Muscle layer of duodenum (tissue), 2 donors: ENCODE measurements at regions not wholly inside any gene's neighbourhood (a gene's known extent, or its start where the extent isn't known, plus 50 kb on each side); places are given as distances from the start of the nearest gene placed in this dataset.
"Not testable (repeated sequence)": the region's sequence is repeated elsewhere in the genome, so short reads cannot be mapped to it uniquely, and the experiment has no call there.

Experiments
- H3K27ac ChIP-seq: one replicate; pipeline ENCODE4 v1.7.0; 2013; ENCODE audit warnings: mild to moderate bottlenecking, low read length
- H3K27me3 ChIP-seq: one replicate; pipeline ENCODE4 v1.7.0; 2013; ENCODE audit warnings: low read depth, mild to moderate bottlenecking, control low read depth, low read length
- H3K36me3 ChIP-seq, 2 donors: one replicate each; pipeline ENCODE4 v1.7.0; 2013; ENCODE audit warnings: low read length in 2 of 2, control low read depth in 1 of 2, mild to moderate bottlenecking in 1 of 2; ENCODE audit not compliant: insufficient read depth in 2 of 2, control insufficient read depth in 1 of 2
- H3K4me1 ChIP-seq, 2 donors: one replicate each; pipeline ENCODE4 v1.7.0; 2013; ENCODE audit warnings: low read length in 2 of 2, mild to moderate bottlenecking in 2 of 2, control low read depth in 1 of 2, moderate library complexity in 1 of 2; ENCODE audit not compliant: insufficient read depth in 2 of 2, control insufficient read depth in 1 of 2
- H3K4me3 ChIP-seq, 2 donors: one replicate each; pipeline ENCODE4 v1.7.0; 2013; ENCODE audit warnings: low read length in 2 of 2, low read depth in 1 of 2, mild to moderate bottlenecking in 1 of 2
- H3K9me3 ChIP-seq, 2 donors: one replicate each; pipeline ENCODE4 v1.7.0; 2013; ENCODE audit warnings: low read length in 2 of 2, control low read depth in 1 of 2, mild to moderate bottlenecking in 1 of 2; ENCODE audit not compliant: control insufficient read depth in 1 of 2
- donor health status: healthy.

- no peaks in the 10 kb centered on the region for H3K36me3 ChIP-seq
- no peak overlapping the region for H3K27ac ChIP-seq
- H3K27me3 ChIP-seq = no peaks in the 10 kb centered on the region
- H3K4me1 ChIP-seq = no peaks in the 10 kb centered on the region
- H3K9me3 ChIP-seq = peaks cover 0 to 3% of the 10 kb centered on the region in 2 donors
- no peak overlapping the region for H3K4me3 ChIP-seq
Observed at GRCh38 chr11:15667127-15667725, 552.5 kb downstream of the INSC start.

DNA sequence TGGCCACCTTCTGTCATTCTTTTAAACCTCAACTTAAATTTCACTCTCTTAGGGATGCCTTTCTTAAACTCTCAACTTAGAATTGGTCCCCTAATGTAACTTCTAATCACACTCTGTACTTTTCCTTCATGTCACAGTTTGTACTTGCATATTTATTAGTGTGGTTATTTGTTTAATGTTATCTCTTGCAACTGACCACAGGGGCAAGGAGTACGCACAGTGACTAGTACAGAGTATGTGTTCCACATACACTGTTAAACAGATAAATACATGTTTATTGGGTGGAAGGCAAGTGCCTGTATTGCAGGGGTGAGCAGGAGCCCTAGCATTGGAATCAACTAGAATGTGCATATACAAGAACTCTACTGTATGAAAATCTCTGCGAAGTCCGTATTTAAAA is 554.0 kb downstream of the INSC start:
- H3K36me3 ChIP-seq = no peaks in the 10 kb centered on the region
- H3K27ac ChIP-seq = no peak overlapping the region
- H3K4me3 ChIP-seq = no peak overlapping the region

DNA sequence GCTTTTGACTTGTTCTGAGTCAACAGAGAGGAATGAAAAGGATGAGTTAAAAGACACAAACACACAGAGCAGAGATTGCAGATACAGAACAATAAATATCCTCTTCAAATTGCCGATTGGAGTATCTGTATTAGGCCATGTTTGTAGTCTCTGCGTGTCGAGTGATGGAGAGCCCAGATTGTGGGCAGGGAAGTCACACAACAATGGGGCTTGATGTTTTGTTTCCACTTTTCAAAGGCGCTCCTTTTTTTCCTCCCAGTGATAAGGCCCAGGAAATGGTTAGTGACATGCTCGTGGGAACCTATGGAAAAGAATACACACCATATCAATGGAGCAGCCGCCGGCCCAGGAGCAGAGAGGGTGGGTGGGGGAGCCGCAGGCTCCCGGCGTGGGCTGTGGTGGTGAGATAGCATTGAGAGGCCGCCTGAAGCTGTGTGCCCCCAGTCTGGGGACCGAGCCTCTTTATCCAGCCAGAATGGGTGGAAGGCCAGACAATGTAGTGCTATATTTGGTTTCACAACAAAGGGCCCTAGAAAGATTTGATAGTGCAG is 555.9 kb downstream of the INSC start:
- H3K36me3 ChIP-seq = no peaks in the 10 kb centered on the region
- H3K27ac ChIP-seq = no peak overlapping the region
- peaks cover 0 to 3% of the 10 kb centered on the region in 2 donors for H3K9me3 ChIP-seq
- no peaks in the 10 kb centered on the region for H3K27me3 ChIP-seq
- no peaks in the 10 kb centered on the region for H3K4me1 ChIP-seq
- H3K4me3 ChIP-seq = no peak overlapping the region

More for the DNA sequence above, 554.0 kb downstream of the INSC start:
- Histone ChIP-seq H3K27me3 (no peaks in the 10 kb centered on the region), H3K9me3 (peaks cover 0 to 3% of the 10 kb centered on the region in 2 donors), H3K4me1 (no peaks in the 10 kb centered on the region)

GRCh38 chr11:15671216-15671615 is 556.5 kb downstream of the INSC start:
- Histone ChIP-seq H3K36me3 (no peaks in the 10 kb centered on the region), H3K4me1 (no peaks in the 10 kb centered on the region), H3K9me3 (peaks cover 0 to 6% of the 10 kb centered on the region in 2 donors), H3K27me3 (no peaks in the 10 kb centered on the region), H3K27ac (no peak overlapping the region), H3K4me3 (no peak overlapping the region)

GRCh38 chr11:15672825-15673224 is 558.1 kb downstream of the INSC start:
- peaks cover 0 to 4% of the 10 kb centered on the region in 2 donors for H3K9me3 ChIP-seq
- no peaks in the 10 kb centered on the region for H3K4me1 ChIP-seq
- no peak overlapping the region for H3K4me3 ChIP-seq
- H3K27me3 ChIP-seq = no peaks in the 10 kb centered on the region
- H3K27ac ChIP-seq = no peak overlapping the region
- no peaks in the 10 kb centered on the region for H3K36me3 ChIP-seq

DNA sequence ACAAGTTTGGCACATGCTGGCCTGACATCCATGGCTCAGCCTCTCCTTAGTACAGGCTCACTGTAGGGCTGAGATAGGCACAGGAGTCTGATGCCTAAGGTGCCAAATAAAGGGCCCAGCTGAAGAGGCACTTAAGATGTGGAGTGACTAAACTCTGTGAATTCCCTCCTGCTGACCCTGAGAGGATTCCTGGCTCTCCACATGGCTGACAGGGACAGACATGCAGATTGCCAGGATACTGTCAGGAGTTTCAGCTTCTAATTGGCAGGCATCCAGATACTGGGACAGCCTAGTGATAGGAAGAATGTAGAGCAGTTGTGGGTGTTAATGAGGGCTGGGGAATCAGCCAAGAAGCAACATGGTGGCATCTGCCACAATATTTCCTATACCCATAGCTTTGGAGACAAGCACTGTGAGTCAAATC is 558.7 kb downstream of the INSC start:
- no peaks in the 10 kb centered on the region for H3K27me3 ChIP-seq
- H3K36me3 ChIP-seq = no peaks in the 10 kb centered on the region
- no peaks in the 10 kb centered on the region for H3K4me1 ChIP-seq
- peaks cover 0 to 4% of the 10 kb centered on the region in 2 donors for H3K9me3 ChIP-seq
- H3K4me3 ChIP-seq = no peak overlapping the region
- no peak overlapping the region for H3K27ac ChIP-seq

DNA sequence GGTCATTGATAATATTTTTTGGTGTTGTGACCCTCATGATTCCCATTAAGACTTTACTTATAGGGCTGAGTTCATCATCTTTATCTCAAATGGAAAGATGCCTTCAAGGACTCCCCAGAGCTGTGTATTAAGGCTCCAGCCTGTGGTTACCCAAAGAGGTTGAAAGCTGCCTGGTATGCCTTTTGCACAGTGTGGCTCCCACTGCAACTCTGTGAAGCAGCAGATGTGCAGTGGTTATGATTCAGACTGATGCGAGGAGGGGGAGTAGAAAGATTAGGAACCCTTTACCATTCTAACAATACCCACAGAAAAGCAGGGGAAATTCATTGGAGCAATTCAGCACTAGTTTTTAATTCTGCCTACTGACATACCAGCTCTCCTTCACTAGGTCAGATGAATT is 560.0 kb downstream of the INSC start:
- no peaks in the 10 kb centered on the region for H3K27me3 ChIP-seq
- H3K9me3 ChIP-seq = peaks cover 0 to 4% of the 10 kb centered on the region in 2 donors
- H3K27ac ChIP-seq = no peak overlapping the region
- H3K36me3 ChIP-seq = no peaks in the 10 kb centered on the region
- no peak overlapping the region for H3K4me3 ChIP-seq
- H3K4me1 ChIP-seq = no peaks in the 10 kb centered on the region

DNA sequence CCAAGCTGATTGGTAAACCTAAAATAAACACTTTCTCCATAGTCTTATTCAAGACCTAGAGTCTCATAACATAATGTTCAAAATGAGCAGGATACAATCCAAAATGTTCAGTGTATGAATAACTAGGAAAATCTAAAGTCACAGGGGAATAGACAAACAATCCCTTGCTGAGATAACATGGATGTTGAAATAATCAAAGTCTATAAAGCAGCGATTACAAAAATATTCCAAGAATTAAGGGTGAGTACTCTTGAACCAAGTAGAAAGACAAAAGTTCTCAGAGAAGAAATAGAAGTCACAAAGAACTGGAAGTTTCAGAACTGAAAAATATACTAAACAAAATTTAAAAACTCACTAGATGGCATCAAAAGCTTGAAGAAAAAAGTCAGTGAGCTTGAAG is 561.0 kb downstream of the INSC start:
- no peak overlapping the region for H3K27ac ChIP-seq
- H3K27me3 ChIP-seq = no peaks in the 10 kb centered on the region
- peaks cover 0 to 4% of the 10 kb centered on the region in 2 donors for H3K9me3 ChIP-seq
- H3K4me1 ChIP-seq = no peaks in the 10 kb centered on the region
- H3K4me3 ChIP-seq = no peak overlapping the region
- no peaks in the 10 kb centered on the region for H3K36me3 ChIP-seq

- no peak overlapping the region for H3K27ac ChIP-seq
- no peaks in the 10 kb centered on the region for H3K36me3 ChIP-seq
- no peak overlapping the region for H3K4me3 ChIP-seq
- peaks cover 0 to 4% of the 10 kb centered on the region in 2 donors for H3K9me3 ChIP-seq
- H3K27me3 ChIP-seq = no peaks in the 10 kb centered on the region
- H3K4me1 ChIP-seq = no peaks in the 10 kb centered on the region
Observed at GRCh38 chr11:15677181-15677580, 562.5 kb downstream of the INSC start.

DNA sequence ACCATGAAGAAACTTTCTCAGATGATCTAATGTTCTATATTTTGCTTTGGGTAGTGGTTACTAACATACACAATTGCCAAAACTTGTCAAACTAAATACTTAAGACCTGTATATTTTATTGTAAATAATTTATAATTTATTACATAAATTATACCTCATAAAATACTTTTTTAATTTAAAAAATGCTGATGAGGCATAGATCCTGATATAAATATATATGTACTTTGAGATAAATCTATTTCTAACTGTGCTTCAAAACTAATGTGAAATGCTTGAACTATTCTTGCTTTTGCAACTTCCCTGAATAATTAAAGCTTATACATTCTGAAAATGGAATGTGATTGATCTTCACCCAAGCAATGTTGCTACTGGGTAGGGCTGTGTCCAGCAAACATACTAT is 568.8 kb downstream of the INSC start:
- Histone ChIP-seq H3K4me1 (no peaks in the 10 kb centered on the region), H3K36me3 (no peaks in the 10 kb centered on the region), H3K27ac (no peak overlapping the region), H3K4me3 (no peak overlapping the region), H3K9me3 (no peaks in the 10 kb centered on the region), H3K27me3 (no peaks in the 10 kb centered on the region)

DNA sequence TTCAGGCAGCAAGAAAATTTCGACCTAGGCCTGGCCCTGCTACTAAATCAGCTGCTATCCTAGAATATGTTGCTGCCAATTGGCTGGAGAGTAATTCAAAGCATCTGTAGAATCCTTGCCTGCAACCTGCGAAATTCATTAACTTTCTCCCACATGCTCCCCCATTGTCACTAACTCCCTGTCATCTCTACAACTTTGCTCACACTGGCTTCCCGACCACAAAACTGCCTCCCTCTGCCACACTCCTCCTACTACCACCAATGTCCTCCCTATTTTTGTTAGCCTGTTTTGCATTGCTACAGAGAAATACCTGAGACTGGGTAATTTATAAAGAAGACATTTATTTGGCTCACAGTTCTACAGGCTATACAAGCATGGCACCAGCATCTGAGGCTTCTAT is 570.6 kb downstream of the INSC start:
- H3K4me3 ChIP-seq = no peak overlapping the region
- no peaks in the 10 kb centered on the region for H3K4me1 ChIP-seq
- H3K27ac ChIP-seq = no peak overlapping the region
- H3K9me3 ChIP-seq = no peaks in the 10 kb centered on the region
- H3K27me3 ChIP-seq = no peaks in the 10 kb centered on the region
- H3K36me3 ChIP-seq = no peaks in the 10 kb centered on the region

DNA sequence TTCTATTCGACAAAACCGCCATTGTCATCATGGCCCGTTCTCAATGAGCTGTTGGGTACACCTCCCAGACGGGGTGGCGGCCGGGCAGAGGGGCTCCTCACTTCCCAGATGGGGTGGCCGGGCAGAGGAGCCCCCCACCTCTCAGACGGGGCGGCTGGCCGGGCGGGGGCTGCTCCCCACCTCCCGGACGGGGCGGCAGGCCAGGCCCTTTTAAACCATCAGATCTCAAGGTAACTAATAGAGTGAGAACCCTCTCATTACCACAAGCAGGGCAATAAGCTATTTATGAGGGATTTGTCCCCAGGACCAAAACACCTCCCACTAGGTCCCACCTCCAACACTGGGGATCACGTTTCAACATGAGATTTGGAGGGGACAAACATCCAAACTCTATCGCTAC is 571.5 kb downstream of the INSC start:
- H3K27ac ChIP-seq, H3K4me3 ChIP-seq, H3K27me3 ChIP-seq, H3K36me3 ChIP-seq, H3K9me3 ChIP-seq, H3K4me1 ChIP-seq: not testable (repeated sequence)
